DOHH2 (cell line): ENCODE measurements at regions not wholly inside any gene's neighbourhood (a gene's known extent, or its start where the extent isn't known, plus 50 kb on each side); places are given as distances from the start of the nearest gene placed in this dataset.

Source experiments
- EZH2phosphoT487 ChIP-seq: fragments of 200-600 bp; sonication (generic); IDR thresholded peaks from 2 replicates; pipeline ENCODE4 v1.6.1; 2017; ENCODE audit warnings: borderline replicate concordance, mild to moderate bottlenecking, antibody characterized with exemption, low read length, moderate library complexity, mixed read lengths
- TF ChIP-seq, protein P1 (sequence below): fragments of 200-600 bp; sonication (generic); IDR thresholded peaks from one replicate; pipeline ENCODE4 v1.5.1; 2014; ENCODE audit warnings: antibody characterized with exemption, mild to moderate bottlenecking, low read depth, low read length; ENCODE audit not compliant: poor library complexity, severe bottlenecking

DNA sequence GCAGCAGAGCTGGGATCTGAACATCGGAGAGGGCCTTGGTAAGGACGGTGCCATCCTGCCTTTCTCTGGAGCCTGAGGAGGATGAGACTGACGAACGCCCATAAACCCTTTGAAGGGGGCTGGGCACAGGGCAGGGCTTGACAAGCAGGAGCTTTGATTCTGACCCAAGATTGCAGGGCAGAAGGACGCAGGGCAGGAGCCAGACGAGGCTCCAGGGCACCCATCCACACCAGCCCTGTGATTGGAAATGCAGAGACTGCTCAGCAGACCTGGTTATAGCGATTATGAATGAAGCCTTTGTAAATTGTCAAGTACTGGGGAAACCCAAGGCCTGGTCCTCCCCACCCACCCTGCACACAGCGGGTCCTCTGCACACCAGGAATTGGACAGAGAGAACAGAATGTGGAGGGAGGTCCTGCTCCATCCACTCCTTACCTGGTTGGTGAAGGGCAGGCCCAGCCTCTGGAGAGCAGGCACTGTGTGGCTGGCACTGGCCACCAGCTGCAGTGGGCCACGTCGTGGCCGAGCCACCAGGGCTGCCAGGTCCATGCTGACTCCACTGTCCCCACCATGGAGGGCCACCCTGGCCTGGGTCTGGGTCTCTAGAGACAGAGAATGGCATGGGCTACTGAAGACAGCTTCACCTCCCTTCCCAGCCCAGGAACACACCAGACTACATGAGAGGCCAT, 68.8 kb downstream of the RMI2 start:
- TF ChIP-seq, protein P1, sequence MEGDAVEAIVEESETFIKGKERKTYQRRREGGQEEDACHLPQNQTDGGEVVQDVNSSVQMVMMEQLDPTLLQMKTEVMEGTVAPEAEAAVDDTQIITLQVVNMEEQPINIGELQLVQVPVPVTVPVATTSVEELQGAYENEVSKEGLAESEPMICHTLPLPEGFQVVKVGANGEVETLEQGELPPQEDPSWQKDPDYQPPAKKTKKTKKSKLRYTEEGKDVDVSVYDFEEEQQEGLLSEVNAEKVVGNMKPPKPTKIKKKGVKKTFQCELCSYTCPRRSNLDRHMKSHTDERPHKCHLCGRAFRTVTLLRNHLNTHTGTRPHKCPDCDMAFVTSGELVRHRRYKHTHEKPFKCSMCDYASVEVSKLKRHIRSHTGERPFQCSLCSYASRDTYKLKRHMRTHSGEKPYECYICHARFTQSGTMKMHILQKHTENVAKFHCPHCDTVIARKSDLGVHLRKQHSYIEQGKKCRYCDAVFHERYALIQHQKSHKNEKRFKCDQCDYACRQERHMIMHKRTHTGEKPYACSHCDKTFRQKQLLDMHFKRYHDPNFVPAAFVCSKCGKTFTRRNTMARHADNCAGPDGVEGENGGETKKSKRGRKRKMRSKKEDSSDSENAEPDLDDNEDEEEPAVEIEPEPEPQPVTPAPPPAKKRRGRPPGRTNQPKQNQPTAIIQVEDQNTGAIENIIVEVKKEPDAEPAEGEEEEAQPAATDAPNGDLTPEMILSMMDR = no peak
- no peak for TF ChIP-seq EZH2phosphoT487
